ENCODE measurements at regions not wholly inside any gene's neighbourhood (a gene's known extent, or its start where the extent isn't known, plus 50 kb on each side); places are given as distances from the start of the nearest gene placed in this dataset.
A peak's percentile ranks its signal among the peaks of the same experiment; 100 is the strongest.

DNA sequence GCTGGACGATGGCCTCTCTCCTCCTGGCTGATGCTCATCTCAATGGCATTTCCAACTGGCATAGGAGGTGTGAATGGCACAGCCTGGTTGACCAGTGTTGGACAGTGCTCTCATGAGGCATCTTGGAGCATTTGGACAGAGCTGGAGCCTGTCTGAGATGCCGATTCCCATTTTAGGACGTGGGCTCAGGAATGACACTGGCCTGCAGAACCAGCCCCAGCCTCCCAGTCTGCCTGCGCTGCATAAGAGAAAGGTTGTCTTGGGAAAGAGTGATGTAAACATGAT lies 118.2 kb upstream of the COPS8 start:
- CTCF ChIA-PET = no interaction called here
- no peak for TF ChIP-seq CTCF (IDR thresholded peaks at IDR 0.05)
- Mint-ChIP-seq H3K4me1 (ENCODE audit: low read depth) (peaks cover 56% of the 10 kb centered on the region), H3K4me3 (peak overlapping the region; percentile 40), H3K27me3 (no peaks in the 10 kb centered on the region), H3K36me3 (ENCODE audit: low read depth) (no peaks in the 10 kb centered on the region), H3K9me3 (no peaks in the 10 kb centered on the region), H3K27ac (peak overlapping the region; percentile 96)
- peaks cover 0 to 5% of the 10 kb centered on the region in 2 experiments for H3K9me3 ChIP-seq (ENCODE audit: control insufficient read depth in 1 of 2, insufficient read depth in 1 of 2, low read length in 2 of 2)
- H3K27me3 ChIP-seq (ENCODE audit: control insufficient read depth in 1 of 2, insufficient read depth in 2 of 2, low read length in 2 of 2) = no peaks in the 10 kb centered on the region
- no peak overlapping the region for H3K4me3 ChIP-seq (ENCODE audit: low read length)
- intact Hi-C loops (cut with DNase I, micrococcal nuclease) = no loop called here
- peak overlapping the region; percentile 2 to 87 for H3K27ac ChIP-seq (ENCODE audit: low read depth in 1 of 2, low read length in 2 of 2)
- H3K36me3 ChIP-seq (ENCODE audit: insufficient read depth, low read length) = no peaks in the 10 kb centered on the region
- POLR2A ChIA-PET = no interaction called here
- DNase-seq = no peak
- ATAC-seq (ENCODE audit: poor library complexity) = no peak
- peaks cover 47% of the 10 kb centered on the region for H3K4me1 ChIP-seq (ENCODE audit: insufficient read depth, low read length)

- H3K4me3 Mint-ChIP-seq = peak overlapping the region; percentile 82
- no peaks in the 10 kb centered on the region for H3K9me3 Mint-ChIP-seq
- H3K36me3 ChIP-seq (ENCODE audit: insufficient read depth, low read length) = no peaks in the 10 kb centered on the region
- H3K4me1 Mint-ChIP-seq (ENCODE audit: low read depth) = peaks cover 64% of the 10 kb centered on the region
- H3K9me3 ChIP-seq (ENCODE audit: control insufficient read depth in 1 of 2, insufficient read depth in 1 of 2, low read length in 2 of 2) = peaks cover 0 to 7% of the 10 kb centered on the region in 2 experiments
- no peaks in the 10 kb centered on the region for H3K27me3 Mint-ChIP-seq
- POLR2A ChIA-PET = interaction anchor here (1.5 kb wide), 1 partner anchor 11 kb away, joined by 3 read pairs; no protein-coding TSS in a partner anchor
- ATAC-seq (ENCODE audit: poor library complexity) (peak; percentile 89), DNase-seq (peak in 13 of 14 experiments; percentile 8 to 81 (median 48))
- no peak overlapping the region for H3K4me3 ChIP-seq (ENCODE audit: low read length)
- H3K27ac ChIP-seq (ENCODE audit: low read depth in 1 of 2, low read length in 2 of 2) = peak overlapping the region; percentile 55 to 87
- H3K4me1 ChIP-seq (ENCODE audit: insufficient read depth, low read length) = peaks cover 47% of the 10 kb centered on the region
- H3K27ac Mint-ChIP-seq = peak overlapping the region; percentile 96
- TF ChIP-seq CTCF (IDR thresholded peaks at IDR 0.05) = no peak
- H3K36me3 Mint-ChIP-seq (ENCODE audit: low read depth) = no peaks in the 10 kb centered on the region
- CTCF ChIA-PET = no interaction called here
- no peaks in the 10 kb centered on the region for H3K27me3 ChIP-seq (ENCODE audit: control insufficient read depth in 1 of 2, insufficient read depth in 2 of 2, low read length in 2 of 2)
- intact Hi-C loops (cut with DNase I, micrococcal nuclease) = no loop called here
Observed at GRCh38 chr2:236968101-236968879, 117.4 kb upstream of the COPS8 start.

GRCh38 chr2:236968880-236969534 lies 116.7 kb upstream of the COPS8 start:
- Mint-ChIP-seq H3K27me3 (no peaks in the 10 kb centered on the region), H3K9me3 (no peaks in the 10 kb centered on the region), H3K4me1 (ENCODE audit: low read depth) (peaks cover 66% of the 10 kb centered on the region), H3K27ac (peak overlapping the region; percentile 96), H3K36me3 (ENCODE audit: low read depth) (no peaks in the 10 kb centered on the region), H3K4me3 (peak overlapping the region; percentile 82)
- ChIA-PET POLR2A (interaction anchor here (0.7 to 2.0 kb wide), 5 partner anchors 10 to 726 kb away, joined by 3 to 13 read pairs (median 5); partner anchors contain the start of gene COPS8), CTCF (no interaction called here)
- TF ChIP-seq CTCF (IDR thresholded peaks at IDR 0.05) = no peak
- ATAC-seq (ENCODE audit: poor library complexity) = peak; percentile 19
- peak overlapping the region; percentile 42 for H3K4me3 ChIP-seq (ENCODE audit: low read length)
- H3K4me1 ChIP-seq (ENCODE audit: insufficient read depth, low read length) = peaks cover 47% of the 10 kb centered on the region
- intact Hi-C loops (cut with DNase I, micrococcal nuclease) = no loop called here
- peak in 3 of 14 experiments; percentile 6 to 44 (median 9) for DNase-seq
- peaks cover 0 to 7% of the 10 kb centered on the region in 2 experiments for H3K9me3 ChIP-seq (ENCODE audit: control insufficient read depth in 1 of 2, insufficient read depth in 1 of 2, low read length in 2 of 2)
- H3K36me3 ChIP-seq (ENCODE audit: insufficient read depth, low read length) = no peaks in the 10 kb centered on the region
- H3K27me3 ChIP-seq (ENCODE audit: control insufficient read depth in 1 of 2, insufficient read depth in 2 of 2, low read length in 2 of 2) = no peaks in the 10 kb centered on the region
- peak overlapping the region; percentile 55 to 87 for H3K27ac ChIP-seq (ENCODE audit: low read depth in 1 of 2, low read length in 2 of 2)

Data from CD4-positive, alpha-beta T cell (primary cell).